NCI-H82 (cell line): ENCODE measurements at regions not wholly inside any gene's neighbourhood (a gene's known extent, or its start where the extent isn't known, plus 50 kb on each side); places are given as distances from the start of the nearest gene placed in this dataset.

Experiments
- DNase-seq: peaks from one replicate; lab custom pipeline; 2025; lab: John Stamatoyannopoulos, UW

DNA sequence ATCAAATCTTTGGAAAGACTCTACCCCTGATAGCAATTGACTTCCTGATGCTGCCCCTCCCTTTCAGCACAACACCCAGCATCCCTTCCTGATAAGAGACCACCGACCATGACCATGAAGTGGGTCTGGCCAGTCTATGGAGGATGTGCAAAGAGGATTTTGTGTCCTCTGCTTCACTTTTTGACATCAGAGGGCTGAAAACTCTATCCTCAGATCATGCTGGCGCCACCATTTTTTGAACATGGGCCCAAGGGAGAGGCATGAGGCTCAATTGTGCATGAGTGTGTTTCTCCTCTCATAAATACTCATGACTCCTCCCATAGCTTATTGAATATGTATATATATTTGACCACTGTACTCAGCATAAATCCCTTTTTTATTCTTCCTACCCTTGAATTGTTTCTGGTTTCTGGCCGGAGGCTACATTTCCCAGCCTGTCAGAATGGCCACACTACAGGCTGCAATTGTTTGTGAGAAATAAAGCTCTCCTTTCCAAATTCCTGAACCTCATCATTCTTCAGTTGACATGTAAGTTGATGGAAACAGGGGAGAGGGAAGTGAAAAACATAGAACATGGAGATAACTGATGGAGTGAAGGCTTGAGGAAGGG, 314.1 kb downstream of the MYCN start:
- DNase-seq = no peak

DNA sequence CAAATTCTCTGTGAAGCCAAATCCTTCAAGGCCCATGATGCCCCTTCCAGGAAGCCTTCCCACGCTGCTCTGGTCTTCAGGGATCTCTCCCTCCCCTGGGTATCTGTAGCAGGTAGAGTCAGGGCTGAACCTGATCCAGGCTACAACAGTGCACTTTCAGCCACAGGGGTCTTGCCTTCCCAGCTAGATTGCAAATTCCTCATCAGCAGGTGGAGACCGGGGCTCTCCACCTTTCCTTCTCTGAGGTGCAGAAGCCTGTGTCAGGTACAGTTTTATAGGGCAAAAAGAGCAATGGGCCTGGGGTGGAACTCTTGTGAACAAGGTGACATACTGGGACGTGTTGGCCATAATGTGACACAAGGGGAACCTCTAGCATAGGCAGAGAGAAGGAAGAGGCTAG, 312.9 kb downstream of the MYCN start:
- no peak for DNase-seq

DNA sequence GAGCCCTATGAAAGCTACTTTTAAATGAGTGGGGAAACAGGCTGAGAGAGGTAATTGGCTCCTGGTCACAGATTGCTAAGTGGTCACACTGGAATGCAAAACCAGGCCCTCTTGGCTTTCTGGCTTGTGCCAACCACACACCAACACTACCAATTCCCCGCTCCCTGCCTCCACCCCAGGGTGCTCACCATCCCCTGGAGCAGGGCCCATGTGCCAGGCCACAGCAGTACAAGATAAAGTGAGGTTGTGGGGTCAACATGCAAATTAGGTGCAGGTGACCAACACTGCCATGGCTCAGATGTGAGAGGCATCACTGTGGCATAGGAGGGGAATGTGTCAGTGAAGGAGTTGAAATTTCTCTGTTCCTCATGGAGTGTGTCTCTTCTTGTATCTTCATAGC, 312.5 kb downstream of the MYCN start:
- DNase-seq = no peak

DNA sequence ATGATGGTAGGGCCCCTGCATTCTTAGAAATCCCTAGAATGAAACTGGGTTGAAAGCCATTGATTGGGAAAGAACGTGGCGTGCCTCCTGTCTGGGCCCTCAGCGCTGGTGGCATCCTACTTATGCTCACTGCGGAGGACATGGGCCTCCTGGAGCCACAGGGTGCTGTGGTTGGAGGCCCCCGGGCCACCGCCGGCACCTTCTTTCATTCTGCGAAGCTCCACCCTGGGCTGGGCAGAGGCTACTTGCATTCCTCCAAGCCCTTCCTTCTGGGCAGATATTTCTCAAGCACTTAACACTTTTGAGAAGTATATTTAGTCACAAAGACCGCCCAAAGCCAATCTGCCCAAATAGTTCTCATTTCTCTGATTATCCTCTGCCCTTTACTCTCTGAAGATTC, 311.9 kb downstream of the MYCN start:
- DNase-seq = no peak

DNA sequence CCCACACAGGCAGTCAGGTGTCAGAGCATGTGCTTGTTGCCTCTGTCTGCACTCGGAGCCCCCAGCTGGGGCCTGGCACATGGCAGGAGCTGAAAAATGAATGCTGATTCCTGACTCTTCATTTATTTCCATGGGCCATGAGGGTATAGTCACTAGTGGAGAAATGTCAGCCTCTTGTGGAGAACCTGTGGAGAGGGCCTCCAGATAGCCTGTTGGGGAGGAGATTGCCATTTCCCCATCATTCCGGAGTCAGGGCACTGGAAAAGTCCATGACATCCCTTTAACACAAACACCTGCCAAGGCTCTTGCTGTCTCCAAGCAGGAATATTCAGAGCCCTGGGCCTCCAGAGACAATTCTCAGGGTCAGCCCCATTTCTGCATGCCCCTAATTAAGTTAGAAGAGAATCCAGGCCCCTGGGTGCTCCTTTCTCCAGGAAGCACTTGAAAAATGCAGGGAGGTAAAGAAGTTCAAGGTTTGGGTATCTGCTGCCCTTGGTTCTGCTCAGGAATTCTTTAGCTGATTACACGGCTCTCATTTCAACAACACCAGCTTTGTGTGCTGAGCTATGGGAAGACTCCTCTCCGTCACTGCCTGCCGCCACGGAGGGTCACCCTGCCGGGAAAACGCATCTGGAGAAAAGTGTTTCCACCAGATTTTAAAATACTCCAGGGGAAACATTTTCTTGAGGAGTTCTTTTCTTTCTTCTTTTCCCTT, 311.3 kb downstream of the MYCN start:
- no peak for DNase-seq

DNA sequence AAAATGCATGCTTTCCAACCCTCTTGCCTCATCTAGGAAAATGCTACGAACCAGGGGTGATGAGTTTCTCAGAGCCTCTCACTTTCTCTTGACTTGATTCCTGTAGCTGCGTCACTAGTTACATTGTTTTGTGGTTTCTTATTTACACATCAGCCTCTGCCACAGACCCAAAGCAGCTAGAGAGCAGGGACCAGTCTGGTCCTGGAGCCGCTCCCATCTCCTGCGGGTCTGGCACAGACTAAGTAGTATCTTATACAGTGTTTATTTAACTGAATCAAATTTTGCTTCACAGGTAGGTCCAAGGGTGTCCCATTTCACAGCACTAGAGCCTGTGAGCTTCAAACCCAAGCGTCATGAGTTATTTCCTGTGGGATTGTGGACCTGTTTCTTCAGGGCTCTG, 310.5 kb downstream of the MYCN start:
- DNase-seq = no peak

DNA sequence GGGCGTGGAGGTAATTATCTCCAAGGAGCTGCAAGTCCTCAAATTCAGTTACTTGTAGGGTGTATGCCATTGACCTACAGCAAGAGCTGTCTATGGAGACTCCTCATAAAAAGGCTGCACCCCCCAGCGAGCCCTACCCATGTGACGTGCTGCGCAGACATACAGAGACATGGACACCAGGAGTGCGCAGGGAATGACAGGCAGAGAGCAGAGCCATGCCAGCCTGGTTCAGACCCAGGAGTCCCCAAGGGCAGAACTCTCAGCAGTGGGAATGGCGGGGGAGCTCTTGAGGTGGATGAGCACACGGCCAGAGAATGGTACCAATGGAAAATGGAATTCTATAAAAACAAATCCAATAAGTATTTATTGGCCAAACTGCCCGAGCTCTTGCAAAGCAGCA, 310.1 kb downstream of the MYCN start:
- DNase-seq = no peak

DNA sequence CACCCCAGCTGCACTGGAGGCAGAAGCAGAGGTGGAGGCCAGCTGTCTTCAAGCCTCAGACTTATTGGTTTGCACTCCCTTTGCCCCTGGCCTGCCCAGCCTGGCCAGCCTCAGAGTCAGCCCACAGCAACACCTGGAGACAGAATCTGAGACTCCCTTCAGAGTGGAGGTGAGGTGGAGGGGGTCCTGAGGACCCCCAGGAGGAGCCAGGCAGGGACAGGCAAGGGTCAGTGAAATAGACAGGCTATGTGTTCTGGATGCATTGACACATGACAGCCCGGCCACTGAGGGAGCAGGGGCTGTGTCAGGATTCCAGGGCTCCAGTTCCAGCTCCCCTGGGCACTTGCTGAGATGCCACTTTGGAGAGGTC, 309.7 kb downstream of the MYCN start:
- no peak for DNase-seq

DNA sequence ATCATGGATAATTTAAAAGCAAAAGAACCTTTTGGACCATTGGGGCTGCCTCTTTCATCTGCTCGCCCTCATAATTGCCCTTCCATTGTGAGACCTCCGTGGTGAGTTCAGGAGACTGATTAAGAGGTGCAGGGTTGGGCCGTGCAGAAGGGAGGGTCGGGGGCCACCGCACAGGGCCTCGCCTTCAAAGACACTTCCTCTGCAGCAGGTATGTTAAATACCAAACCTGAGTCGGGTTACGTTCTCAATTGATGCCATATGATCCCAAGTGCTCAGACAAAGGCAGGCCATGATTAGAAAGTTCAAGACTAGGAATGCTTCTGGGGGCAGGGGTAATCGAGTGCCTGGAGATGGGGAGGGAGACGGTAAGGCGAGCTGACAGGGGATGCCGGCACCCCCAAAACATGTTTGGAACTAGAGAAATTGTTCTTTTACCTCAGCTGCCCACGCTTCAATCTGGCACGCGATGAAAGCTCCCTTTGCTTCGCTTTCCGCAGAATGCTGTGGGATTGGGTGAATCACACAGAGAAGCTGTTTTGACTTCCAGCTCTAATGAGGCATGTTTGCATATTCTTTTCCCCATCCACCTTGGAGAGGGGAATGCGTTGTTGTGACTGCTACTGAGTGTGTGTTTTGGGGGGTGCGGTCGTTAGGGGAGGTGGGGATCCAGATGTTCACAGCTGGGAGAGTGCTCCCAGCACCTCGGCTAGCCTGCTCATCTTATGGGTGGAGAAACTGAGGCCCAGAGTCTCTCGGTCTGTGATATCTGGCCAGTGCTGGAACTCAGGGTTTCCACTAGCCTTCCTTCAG, 309.1 kb downstream of the MYCN start:
- DNase-seq = no peak

DNA sequence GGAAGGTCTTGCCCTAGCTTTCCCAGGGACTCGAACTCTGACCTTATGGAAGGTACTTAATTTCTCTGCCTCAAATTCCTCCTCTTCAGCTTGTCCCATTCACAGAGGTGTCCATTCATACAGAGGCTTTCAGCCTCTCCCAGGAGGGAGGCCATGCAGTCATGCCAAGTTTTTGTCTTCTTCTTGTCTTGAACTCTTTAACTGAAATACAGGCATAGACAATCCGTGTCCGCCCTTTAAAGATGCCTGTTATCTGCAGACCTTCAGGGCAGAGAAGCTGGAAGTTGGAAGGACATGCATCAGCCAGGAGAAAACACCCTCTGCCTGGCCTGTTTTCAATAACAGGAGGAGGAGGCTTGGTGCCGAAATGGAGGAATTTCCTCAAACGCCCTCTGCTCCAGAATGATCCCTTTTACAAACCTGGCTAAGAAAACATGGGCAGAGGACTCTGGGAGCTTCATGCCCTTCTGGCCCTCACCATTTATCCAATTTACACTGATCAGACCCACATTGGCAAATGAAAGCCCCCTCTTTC, 308.3 kb downstream of the MYCN start:
- no peak for DNase-seq

DNA sequence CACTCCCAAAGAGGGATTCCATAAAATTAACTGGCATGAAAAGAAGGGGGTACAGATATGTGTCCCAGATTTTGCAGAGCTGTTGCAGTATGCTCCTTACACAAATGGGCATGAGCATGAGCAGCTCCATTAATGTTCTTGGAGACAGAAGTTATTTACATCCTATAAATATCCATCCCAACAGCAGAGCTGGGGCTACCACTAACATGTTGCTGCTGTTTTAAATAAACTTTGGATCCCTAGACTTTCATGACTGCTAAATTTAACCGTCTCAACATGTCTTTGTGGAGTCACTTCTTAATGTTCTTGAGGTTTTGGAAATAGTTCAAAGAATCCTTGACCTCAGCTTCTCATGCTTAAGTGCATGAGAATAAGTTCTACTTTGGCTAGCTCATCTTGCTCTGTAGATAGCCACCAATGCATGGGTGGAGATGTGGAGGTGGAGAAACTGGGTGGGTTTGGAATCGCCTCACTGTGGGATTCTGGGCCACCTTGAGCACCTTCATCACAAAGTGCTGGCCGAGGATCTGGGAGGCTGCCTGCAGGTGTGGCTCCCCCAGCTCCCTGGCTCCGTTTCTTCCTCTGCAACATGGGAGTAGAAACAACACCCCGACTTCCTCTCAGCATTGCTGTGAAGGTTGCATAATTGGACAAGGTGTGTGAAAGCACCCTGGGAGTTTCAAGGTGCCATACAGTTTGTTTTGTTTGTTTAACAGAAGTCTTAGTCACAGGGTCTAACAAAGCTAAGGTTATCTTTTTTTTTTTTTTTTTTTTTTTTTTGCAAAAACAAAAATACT, 307.2 kb downstream of the MYCN start:
- no peak for DNase-seq

DNA sequence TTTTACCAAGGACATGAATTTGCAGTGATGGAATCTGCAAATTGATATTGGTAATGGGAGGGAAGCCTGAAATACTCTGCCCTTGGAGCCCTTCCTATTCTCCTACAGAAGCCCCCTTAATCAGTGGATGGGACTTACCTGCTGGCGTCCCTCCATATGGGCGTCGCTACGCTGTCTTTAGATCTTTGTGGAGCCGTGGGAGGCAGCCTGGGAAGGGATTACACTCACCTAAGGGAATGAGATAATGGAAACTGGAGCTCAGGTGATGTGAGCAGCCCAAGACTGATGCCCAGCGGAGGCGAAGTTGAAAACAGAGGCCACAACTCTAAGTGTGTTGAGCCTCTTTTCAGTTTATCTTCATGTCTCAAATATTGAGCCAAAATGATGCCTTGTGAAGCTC, 306.6 kb downstream of the MYCN start:
- no peak for DNase-seq

DNA sequence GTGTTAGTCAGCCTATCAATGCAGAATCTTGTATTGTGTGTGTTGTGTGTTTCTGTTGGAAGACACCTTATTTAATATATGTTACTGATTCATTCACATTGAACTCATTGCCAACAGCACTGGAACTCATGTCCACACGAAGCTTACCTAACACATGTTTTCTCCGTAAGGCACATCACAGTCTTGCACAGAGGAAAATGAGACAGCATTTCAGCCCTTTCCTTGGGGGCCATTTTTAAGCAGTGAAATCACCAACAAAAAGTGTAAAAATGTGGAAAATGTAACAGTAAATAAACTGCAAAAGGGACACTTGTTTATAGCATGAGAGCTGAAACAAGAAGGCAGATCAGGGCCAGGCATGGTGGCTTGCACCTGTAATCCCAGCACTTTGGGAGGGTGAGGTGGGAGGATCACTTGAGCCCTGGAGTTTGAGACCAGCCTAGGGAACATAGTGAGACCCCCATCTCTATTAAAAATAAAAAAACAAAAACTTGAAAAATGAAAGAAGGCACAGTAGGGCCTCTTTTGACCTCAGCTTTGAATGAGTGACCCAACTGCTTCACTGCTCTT, 306.0 kb downstream of the MYCN start:
- DNase-seq = no peak

DNA sequence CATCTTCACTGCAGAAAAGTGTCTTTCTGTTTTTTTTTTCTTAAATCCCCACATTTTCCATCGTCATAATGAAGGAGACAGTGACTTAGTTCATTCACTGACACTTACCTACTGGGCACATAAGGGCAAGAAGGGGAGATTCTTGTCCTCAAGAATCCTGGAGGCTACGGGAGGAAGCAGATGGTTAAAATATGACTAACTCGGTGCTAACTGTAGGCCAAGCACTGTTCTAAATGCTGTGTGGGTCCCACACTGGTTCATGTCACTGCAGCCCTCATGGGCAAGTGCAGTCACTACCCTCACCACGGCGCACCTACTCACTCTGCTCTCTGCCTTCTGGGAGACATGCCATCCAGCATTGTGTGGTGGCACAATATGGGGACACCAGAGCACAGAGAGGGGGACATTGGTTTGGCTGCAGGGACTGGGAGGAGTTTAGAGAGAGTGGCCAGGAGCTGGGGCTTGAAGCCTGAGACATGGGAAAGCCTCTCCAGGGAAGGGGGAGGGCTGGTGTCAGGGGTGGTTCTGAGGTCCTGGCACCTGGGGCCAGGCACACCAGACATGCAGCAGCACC, 305.2 kb downstream of the MYCN start:
- no peak for DNase-seq

DNA sequence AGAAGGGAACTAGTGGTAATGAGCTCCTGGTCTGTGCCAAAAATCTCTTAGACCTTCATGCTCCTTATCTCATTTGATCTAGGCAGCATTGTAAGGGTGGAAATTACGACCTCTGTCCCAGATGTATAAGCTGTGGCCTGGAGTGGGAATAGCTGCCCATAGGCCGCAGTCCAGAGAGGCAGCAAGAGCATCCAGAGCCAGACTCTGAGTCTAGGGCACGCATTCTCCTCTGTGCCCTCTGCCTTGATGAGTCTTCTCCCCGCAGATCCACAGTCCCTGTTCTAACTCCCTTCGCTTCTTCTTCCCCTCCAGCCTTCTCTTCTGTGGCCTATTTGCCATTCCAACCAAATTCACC, 304.6 kb downstream of the MYCN start:
- no peak for DNase-seq

DNA sequence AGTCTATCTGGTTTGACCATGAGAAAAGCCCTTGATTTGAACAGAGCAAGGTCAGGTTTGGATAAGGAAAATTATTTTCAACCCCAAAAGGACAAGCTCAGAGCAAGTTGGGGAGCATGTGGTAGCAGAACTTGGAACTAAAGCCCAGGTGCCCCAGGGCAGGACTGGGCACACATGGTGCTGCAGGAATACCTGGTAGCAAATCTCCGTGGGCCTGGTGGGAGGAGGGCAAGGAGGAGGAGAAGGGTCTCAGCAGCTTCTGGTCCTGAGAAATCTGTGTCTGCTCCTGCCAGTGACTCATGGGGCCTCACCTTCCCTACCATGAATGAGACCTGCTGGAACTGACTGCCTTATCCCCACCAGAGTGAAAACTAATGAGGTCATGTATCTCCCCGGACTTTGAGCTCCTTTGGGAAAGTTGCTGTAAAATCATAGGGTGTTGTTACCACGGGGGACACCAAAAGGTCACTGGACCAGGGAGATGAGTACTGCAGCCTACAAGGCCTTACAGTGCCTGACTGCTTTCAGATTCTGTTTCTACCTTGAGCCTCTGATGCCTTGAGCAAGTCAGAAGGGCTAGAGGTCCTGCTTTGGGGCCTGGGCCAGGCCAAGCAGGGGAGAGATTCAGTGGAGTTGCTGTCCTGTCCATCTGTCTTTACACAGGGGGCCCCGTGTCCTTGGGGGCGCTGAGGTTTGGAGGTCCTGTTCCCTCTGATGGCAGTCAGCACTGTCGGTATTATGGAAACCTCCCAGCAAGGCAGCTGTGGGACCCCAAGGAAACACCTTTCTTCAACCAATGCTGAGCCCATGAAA, 304.0 kb downstream of the MYCN start:
- DNase-seq = no peak

DNA sequence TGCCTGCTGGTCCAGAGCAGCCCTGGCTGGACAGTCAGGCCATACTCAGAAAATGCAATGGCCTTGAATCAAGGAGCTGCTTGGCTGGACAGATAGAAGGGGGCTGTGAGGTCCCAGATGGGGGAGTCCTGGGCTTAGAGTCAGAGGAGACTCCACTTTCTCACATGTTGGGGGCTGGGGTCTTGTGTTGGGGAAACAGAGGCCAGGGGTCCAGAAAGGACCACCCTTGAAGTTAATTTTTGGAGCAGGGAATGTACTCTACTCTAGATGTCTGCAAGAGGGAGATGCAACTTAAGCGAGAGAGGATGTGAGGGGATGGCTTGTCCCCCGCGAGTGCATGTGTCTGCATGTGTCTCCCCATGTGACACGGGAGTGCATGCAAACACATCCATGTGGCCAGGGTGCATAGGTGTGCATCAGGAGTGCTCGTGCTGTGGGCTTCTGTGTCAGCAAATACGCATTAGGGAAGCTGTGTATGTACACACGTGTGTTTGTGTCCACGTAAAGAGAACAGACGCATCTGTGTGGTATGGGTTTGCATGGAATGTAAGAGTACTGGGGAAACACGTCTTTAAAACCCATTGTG, 303.2 kb downstream of the MYCN start:
- no peak for DNase-seq

DNA sequence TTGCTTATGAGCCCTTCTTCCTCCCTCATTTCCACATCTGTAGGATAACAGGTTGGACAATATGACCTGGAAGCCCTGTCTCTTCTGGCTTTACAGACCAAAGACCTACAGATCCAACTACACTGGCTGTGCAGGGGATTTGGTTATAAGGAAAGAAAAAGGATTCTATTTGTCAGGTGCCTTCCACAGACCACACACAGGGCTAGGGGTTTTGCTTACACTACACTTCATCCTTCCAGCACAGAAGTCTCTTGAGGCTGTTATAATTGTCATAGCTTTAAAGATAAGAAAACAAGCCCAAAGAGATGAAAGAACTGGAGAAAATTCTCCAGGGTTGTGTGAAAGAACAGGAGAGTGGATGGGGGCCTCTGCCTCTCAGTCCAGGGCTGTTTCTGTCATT, 302.6 kb downstream of the MYCN start:
- DNase-seq = no peak

DNA sequence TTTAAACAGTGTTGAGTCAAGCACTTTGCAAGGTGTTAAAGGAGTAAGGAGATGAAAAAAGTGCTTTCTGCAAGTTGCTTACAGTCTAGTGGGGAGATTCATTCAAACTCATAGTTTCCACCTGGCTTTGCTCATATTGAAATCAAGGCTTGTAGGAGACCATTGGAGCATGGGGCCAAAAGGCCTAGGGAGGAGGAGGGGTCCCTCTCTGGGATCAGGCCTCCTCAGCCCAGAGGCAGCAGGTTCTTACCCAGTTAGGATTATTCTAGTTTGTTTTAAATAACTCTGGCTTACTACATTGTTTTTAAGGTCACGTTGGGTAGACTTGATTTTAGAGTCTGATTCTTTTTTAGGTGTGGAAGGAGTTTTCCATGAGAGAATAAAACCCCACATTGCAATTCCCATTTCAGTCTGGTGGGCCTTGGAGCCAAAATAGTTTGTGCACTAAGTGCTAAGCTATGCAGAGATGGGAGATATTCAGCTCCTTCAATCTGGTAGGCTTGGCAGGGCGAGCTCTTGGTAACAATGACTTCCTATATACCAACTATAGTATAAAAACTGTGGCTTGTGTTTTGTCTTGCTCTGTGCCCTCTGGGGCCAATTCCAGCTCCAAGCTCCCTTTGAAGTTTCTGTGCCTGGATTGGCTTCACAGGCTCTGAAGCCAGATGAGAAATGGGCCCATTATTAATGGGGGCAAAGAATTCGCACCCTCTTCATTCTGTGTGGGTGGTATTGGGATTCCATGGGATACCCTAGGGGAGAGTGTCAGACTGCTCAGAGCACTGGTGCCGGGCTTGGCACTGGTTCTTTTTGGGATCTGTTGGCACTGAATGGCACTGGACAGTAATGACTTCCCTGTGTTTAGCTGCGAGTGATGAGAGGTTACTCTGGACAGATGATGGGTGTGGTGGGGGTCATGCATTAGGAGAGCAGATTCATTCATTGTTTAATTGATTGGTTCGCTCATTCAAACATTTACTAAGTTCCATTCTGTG, 301.1 kb downstream of the MYCN start:
- DNase-seq = no peak
